Fibroblast of the aortic adventitia (primary cell): ENCODE measurements at regions not wholly inside any gene's neighbourhood (a gene's known extent, or its start where the extent isn't known, plus 50 kb on each side); places are given as distances from the start of the nearest gene placed in this dataset.

ENCODE experiments used
- DNase-seq: peaks from one replicate; pipeline ENCODE4 v3.0.0-alpha.2; 2010; ENCODE audit warnings: low read depth
- H3K4me3 ChIP-seq: 2 replicates; pipeline ENCODE4 v1.5.1; 2011; ENCODE audit warnings: low read depth, mild to moderate bottlenecking, control low read depth, low read length, moderate library complexity
- TF ChIP-seq, protein P1 (sequence below): IDR thresholded peaks from 2 replicates; pipeline ENCODE4 v1.5.1; 2011; ENCODE audit warnings: mild to moderate bottlenecking, low read length, control low read depth, inconsistent platforms; ENCODE audit not compliant: insufficient read depth

DNA sequence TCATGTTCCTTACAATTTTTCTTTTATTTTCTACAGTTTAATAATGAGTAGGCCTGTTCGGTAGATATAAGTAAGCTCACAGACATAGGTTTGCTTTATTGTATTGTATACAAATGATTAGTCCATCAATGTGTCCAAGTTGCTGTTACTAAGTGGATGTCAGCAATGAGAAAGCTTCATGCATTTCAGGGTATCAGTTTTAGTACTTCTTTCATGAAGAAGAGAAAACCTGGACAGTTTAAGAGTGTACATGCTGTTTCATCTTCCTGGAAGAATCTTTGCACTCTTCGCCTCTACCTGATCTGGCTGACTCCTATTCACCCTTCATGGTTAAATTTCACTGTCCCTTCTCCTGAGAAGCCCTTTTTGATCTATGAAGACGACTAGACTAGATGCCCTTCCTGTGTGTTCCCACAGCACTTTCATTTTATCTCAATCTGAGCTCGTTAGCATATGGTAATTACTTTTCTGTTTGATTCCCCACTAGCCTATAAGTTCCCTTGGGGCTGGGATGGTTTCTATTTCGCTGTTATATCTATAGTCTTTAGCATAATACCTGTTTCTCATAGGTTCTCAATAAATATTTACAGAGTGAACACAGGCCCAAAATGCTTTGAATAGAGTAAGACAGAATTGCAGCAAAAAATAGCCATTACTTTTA, 70.7 kb downstream of the CETN3 start:
- DNase-seq = no peak
- H3K4me3 ChIP-seq = no peak overlapping the region
- TF ChIP-seq, protein P1, sequence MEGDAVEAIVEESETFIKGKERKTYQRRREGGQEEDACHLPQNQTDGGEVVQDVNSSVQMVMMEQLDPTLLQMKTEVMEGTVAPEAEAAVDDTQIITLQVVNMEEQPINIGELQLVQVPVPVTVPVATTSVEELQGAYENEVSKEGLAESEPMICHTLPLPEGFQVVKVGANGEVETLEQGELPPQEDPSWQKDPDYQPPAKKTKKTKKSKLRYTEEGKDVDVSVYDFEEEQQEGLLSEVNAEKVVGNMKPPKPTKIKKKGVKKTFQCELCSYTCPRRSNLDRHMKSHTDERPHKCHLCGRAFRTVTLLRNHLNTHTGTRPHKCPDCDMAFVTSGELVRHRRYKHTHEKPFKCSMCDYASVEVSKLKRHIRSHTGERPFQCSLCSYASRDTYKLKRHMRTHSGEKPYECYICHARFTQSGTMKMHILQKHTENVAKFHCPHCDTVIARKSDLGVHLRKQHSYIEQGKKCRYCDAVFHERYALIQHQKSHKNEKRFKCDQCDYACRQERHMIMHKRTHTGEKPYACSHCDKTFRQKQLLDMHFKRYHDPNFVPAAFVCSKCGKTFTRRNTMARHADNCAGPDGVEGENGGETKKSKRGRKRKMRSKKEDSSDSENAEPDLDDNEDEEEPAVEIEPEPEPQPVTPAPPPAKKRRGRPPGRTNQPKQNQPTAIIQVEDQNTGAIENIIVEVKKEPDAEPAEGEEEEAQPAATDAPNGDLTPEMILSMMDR = no peak

DNA sequence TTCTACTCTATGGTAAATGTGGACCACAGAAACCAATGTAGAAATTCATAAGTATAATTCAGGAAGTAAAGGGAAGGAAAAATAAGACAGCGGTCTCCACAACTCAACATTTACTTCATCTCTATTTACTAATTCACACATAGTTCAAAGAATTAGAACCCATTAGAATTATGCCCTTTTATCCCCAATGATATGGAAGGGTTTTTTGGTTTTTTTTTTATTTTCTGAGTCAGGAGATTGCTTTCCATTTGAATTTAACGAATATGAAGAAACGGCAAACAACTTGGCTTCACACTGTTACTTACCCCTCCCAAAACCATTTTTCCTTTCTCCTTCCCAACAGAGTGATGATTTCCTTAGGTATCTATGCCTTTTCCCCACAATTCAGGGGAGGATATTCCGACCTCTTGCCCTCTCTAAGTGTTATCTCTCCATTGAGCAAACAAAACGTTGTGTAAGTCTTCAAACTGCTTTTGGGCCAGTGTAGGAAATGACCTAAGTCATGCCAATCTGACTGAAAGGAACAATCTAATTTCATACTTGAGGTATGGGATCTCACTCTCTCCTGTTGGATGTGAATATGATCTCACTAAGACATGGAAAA, 72.0 kb downstream of the CETN3 start:
- no peak overlapping the region for H3K4me3 ChIP-seq
- no peak for DNase-seq
- TF ChIP-seq, protein P1 = no peak

DNA sequence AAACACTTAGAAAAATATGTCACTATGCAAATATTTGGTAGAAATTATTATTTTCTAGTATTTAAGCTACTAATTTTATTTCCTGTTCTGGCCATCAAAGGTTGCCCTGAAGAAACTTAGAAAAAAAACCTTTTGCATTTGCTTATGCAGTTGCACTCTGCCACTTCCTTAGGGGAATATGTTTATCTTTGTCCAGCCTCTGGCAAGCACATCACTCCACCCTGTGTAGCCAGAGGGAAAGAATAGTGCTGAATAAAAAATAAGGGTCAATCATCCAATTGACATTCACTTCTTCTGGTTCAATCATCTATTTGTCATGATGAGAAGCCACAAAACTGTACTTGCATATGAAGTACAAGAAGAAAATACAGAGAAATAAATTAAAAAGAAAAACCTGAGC, 72.8 kb downstream of the CETN3 start:
- no peak overlapping the region for H3K4me3 ChIP-seq
- no peak for DNase-seq
- TF ChIP-seq, protein P1 = no peak

DNA sequence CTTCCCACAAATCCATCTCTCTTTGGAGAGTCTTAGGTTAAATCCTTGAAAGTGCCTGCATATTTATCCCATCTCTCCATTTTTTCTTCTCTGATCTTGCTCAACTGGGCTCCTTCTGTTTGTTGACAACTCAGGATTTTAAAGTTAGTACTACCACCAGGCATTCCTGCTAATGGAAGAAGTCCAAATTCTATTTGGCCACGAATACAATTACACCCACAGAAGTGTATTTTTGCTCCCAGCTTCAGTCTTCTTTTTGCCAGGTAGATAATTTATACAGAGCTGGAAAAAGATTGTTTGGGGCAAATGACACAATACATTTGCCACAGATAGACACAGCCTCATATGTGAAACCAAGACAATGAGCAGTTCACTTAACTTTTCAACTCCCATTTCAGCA, 74.8 kb downstream of the CETN3 start:
- H3K4me3 ChIP-seq = no peak overlapping the region
- DNase-seq = no peak
- TF ChIP-seq, protein P1 = no peak

DNA sequence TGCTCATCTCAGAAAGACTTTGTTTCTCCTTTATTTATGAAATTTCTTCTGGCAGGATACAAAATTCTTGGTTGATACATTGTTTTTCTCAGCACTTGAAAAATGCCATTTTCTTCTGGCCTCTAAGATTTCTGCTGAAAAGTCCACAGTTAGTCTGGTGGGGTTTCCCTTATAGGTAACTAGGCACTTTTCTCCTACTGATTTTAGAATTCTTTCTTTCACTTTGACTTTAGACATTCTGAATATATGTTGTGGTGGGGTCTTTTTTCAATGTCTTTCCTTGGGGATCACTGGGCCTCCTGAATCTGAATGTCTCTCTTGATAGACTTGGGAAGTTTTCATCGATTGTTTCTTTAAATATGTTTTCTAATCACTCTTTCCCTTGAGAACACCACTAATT, 79.6 kb downstream of the CETN3 start:
- TF ChIP-seq, protein P1 = no peak
- DNase-seq = no peak

DNA sequence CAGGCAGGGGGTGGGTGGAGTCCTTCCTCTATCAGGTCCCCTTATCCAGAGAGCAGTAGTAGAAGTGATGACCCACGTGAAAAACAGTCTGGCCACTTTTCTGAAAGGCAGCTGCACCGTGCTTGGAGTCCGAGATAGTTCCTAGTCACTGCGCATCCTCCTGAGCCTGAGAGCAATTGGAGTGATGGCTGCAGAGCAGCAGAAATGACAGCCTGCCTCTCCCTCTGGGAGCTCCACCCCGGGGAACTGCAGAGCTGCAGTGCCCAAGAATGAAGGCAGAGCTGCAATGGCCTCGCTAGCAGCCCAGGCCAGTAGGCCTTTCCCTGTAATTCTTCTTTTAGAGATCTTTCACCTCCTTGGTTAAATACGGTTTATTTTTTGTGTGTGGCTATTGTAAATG, 82.6 kb downstream of the CETN3 start:
- H3K4me3 ChIP-seq = no peak overlapping the region
- no peak for DNase-seq
- TF ChIP-seq, protein P1 = no peak

More for the DNA sequence above, 79.6 kb downstream of the CETN3 start:
- H3K4me3 ChIP-seq = no peak overlapping the region
